ENCODE measurements at regions not wholly inside any gene's neighbourhood (a gene's known extent, or its start where the extent isn't known, plus 50 kb on each side); places are given as distances from the start of the nearest gene placed in this dataset.

GRCh38 chr13:31631071-31631470 is 108.3 kb upstream of the RXFP2 start:
- no peaks in the 10 kb centered on the region for H4K20me1 ChIP-seq (replicated peaks; ENCODE audit: control insufficient read depth, extremely low read depth, insufficient read depth, low read length)
- no peaks in the 10 kb centered on the region for H3K9me3 ChIP-seq (replicated peaks; ENCODE audit: control insufficient read depth, insufficient read depth, low read length)
- H3K4me1 ChIP-seq (ENCODE audit: control insufficient read depth, extremely low read depth, insufficient read depth, low read length) = peaks cover 31% of the 10 kb centered on the region
- no peaks in the 10 kb centered on the region for H3K79me2 ChIP-seq (ENCODE audit: control insufficient read depth, insufficient read depth, low read length)
- DNase-seq (ENCODE audit: low read depth, low spot score) (peak; percentile 24), FAIRE-seq (peak; percentile 55)
- dilution Hi-C loops (cut with MboI; ENCODE audit: extremely low pct_ligation_motif_present, low sequenced_read_pairs) (no loop called here), intact Hi-C loops (cut with micrococcal nuclease) (no loop called here)
- no peak overlapping the region for H3K9ac ChIP-seq (replicated peaks; ENCODE audit: extremely low read depth, insufficient read depth, low read length)
- peaks cover 3% of the 10 kb centered on the region for H3K9me1 ChIP-seq (replicated peaks; ENCODE audit: control insufficient read depth, extremely low read depth, insufficient read depth, low read length)
- no peaks in the 10 kb centered on the region for H3K27me3 ChIP-seq (ENCODE audit: control insufficient read depth in 2 of 2, insufficient read depth in 2 of 2, low read length in 2 of 2)
- no peaks in the 10 kb centered on the region for H3K36me3 ChIP-seq (ENCODE audit: control insufficient read depth in 2 of 2, extremely low read depth in 1 of 2, insufficient read depth in 2 of 2, low read length in 2 of 2)
- no peak overlapping the region for H3K4me3 ChIP-seq (replicated peaks in 1 of 3; ENCODE audit: insufficient read depth in 1 of 3, low read depth in 1 of 3, low read length in 3 of 3)
- TF ChIP-seq POLR2AphosphoS5 (IDR thresholded peaks at IDR 0.05; ENCODE audit: insufficient read depth, low read depth, low read length) = no peak
- H3K4me2 ChIP-seq (ENCODE audit: insufficient read depth, low read length) = no peak overlapping the region
- ChIA-PET CTCF (interaction anchor here (1.5 to 2.5 kb wide), 3 partner anchors 8 to 93 kb away, joined by 7 to 11 read pairs (median 9); no protein-coding TSS in a partner anchor), POLR2A (interaction anchor here (0.7 to 1.2 kb wide), 3 partner anchors 8 to 33 kb away, joined by 3 to 6 read pairs (median 5); no protein-coding TSS in a partner anchor)
- peak overlapping the region; percentile 43 for H3K27ac ChIP-seq (ENCODE audit: insufficient read depth, low read depth, low read length)
- H2AFZ ChIP-seq (ENCODE audit: low read depth, low read length) = peak overlapping the region; percentile 50
- BruUV-seq (replicated peaks) = no TSS peak

GRCh38 chr13:31631746-31632145 is 107.6 kb upstream of the RXFP2 start:
- Histone ChIP-seq H3K4me2 (ENCODE audit: insufficient read depth, low read length) (peak overlapping the region; percentile 84), H3K4me1 (ENCODE audit: control insufficient read depth, extremely low read depth, insufficient read depth, low read length) (peaks cover 31% of the 10 kb centered on the region), H3K9me1 (replicated peaks; ENCODE audit: control insufficient read depth, extremely low read depth, insufficient read depth, low read length) (peaks cover 3% of the 10 kb centered on the region), H3K9me3 (replicated peaks; ENCODE audit: control insufficient read depth, insufficient read depth, low read length) (no peaks in the 10 kb centered on the region), H2AFZ (ENCODE audit: low read depth, low read length) (no peak overlapping the region), H3K27me3 (ENCODE audit: control insufficient read depth in 2 of 2, insufficient read depth in 2 of 2, low read length in 2 of 2) (no peaks in the 10 kb centered on the region), H3K9ac (replicated peaks; ENCODE audit: extremely low read depth, insufficient read depth, low read length) (no peak overlapping the region), H4K20me1 (replicated peaks; ENCODE audit: control insufficient read depth, extremely low read depth, insufficient read depth, low read length) (no peaks in the 10 kb centered on the region), H3K4me3 (replicated peaks in 1 of 3; ENCODE audit: insufficient read depth in 1 of 3, low read depth in 1 of 3, low read length in 3 of 3) (no peak overlapping the region), H3K27ac (ENCODE audit: insufficient read depth, low read depth, low read length) (peak overlapping the region; percentile 43), H3K36me3 (ENCODE audit: control insufficient read depth in 2 of 2, extremely low read depth in 1 of 2, insufficient read depth in 2 of 2, low read length in 2 of 2) (no peaks in the 10 kb centered on the region), H3K79me2 (ENCODE audit: control insufficient read depth, insufficient read depth, low read length) (no peaks in the 10 kb centered on the region)
- intact Hi-C loops (cut with micrococcal nuclease) = no loop called here
- FAIRE-seq = peak; percentile 70
- no TSS peak for BruUV-seq (replicated peaks)
- TF ChIP-seq GATA2 (IDR thresholded peaks at IDR 0.05; ENCODE audit: insufficient read depth, insufficient read length, low read depth, low read length) = peak; percentile 91
- TF ChIP-seq FOS (IDR thresholded peaks at IDR 0.05; ENCODE audit: borderline replicate concordance, insufficient read depth, low read length) = peak; percentile 5
- no peak for TF ChIP-seq EZH2 (IDR thresholded peaks at IDR 0.05; ENCODE audit: borderline replicate concordance, low read depth, low read length, severe bottlenecking)
- dilution Hi-C loops (cut with MboI; ENCODE audit: extremely low pct_ligation_motif_present, low sequenced_read_pairs) = no loop called here
- POLR2A ChIA-PET = interaction anchor here (1.2 kb wide), 1 partner anchor 8 kb away, joined by 5 read pairs; no protein-coding TSS in a partner anchor
- DNase-seq (ENCODE audit: low read depth, low spot score) = peak; percentile 70
- CTCF ChIA-PET = no interaction called here

Measured in endothelial cell of umbilical vein (primary cell).